Fibroblast of villous mesenchyme (primary cell): ENCODE measurements at regions not wholly inside any gene's neighbourhood (a gene's known extent, or its start where the extent isn't known, plus 50 kb on each side); places are given as distances from the start of the nearest gene placed in this dataset.
"Not testable (repeated sequence)": the region's sequence is repeated elsewhere in the genome, so short reads cannot be mapped to it uniquely, and the experiment has no call there.

ENCODE experiments used
- DNase-seq: peaks from one replicate; pipeline ENCODE4 v3.0.0-alpha.2; 2010; ENCODE audit warnings: low read depth
- H3K4me3 ChIP-seq: 2 replicates; pipeline ENCODE4 v1.5.1; 2011; ENCODE audit warnings: low read depth, mild to moderate bottlenecking, low read length
- CTCF ChIP-seq: IDR thresholded peaks from 2 replicates; pipeline ENCODE4 v1.5.1; 2012; ENCODE audit warnings: low read depth, mild to moderate bottlenecking, low read length; ENCODE audit not compliant: insufficient read depth

DNA sequence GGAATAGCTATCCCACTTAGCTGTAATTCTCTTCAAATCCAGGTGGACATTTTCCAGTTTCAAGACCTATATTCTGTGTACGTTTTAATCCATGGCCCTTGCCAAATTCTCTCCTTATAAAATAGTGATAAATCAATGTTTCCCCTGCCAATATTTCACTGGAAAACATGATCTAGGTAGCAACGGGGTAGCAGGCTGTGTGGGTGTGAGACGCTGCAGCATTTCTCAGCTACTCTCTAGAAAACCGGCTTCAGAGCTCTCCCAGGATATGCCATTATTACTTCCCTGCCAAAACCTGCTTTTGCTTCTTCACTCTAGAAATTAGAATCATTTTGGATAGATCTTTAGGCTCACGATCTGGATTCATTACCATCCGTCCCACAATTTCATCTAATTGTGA is 82.1 kb upstream of the SIPA1L2 start:
- TF ChIP-seq CTCF = no peak
- DNase-seq = no peak
- H3K4me3 ChIP-seq = no peak overlapping the region

- no peak for TF ChIP-seq CTCF
- no peak overlapping the region for H3K4me3 ChIP-seq
- DNase-seq = no peak
Observed at GRCh38 chr1:232713785-232714184, 83.9 kb upstream of the SIPA1L2 start.

DNA sequence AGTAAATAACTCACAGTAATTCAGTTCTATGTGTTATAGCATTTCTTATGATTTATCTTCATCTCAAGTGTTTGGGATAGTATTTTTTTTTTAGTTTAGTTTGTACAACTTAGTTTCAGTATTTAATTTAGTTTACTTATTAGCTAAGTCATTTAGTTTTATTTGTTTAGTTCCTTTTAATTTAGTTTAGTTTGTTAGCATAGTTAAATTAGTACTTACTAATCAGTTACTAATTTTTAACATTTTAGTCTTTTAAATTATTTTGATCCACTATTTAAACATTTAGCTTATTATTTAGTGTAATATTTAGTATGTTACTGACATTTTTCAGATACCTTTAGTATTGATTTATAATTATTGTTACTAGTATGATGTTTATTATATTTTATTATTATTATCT is 85.2 kb upstream of the SIPA1L2 start:
- no peak for DNase-seq
- H3K4me3 ChIP-seq = no peak overlapping the region
- TF ChIP-seq CTCF = no peak

DNA sequence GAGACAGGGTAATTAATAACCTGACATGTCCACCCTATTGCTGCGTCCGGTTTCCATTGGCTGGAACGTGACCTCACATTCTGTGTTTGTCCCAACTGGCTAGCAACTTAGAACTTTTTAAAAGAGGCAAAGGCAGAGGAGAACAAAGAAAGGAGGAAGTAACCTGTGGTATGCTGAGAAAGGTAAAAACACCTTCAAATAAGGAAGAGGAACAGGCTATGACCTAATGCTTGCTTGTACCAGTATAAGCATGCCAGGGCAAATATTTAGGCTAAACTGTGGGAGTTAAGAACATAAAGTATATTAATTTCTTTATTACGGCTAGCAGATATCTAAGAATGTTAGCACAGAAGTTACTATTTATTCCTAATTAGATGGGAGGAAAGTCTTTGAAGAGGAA is 87.3 kb upstream of the MAP10 start:
- not testable (repeated sequence) for DNase-seq

DNA sequence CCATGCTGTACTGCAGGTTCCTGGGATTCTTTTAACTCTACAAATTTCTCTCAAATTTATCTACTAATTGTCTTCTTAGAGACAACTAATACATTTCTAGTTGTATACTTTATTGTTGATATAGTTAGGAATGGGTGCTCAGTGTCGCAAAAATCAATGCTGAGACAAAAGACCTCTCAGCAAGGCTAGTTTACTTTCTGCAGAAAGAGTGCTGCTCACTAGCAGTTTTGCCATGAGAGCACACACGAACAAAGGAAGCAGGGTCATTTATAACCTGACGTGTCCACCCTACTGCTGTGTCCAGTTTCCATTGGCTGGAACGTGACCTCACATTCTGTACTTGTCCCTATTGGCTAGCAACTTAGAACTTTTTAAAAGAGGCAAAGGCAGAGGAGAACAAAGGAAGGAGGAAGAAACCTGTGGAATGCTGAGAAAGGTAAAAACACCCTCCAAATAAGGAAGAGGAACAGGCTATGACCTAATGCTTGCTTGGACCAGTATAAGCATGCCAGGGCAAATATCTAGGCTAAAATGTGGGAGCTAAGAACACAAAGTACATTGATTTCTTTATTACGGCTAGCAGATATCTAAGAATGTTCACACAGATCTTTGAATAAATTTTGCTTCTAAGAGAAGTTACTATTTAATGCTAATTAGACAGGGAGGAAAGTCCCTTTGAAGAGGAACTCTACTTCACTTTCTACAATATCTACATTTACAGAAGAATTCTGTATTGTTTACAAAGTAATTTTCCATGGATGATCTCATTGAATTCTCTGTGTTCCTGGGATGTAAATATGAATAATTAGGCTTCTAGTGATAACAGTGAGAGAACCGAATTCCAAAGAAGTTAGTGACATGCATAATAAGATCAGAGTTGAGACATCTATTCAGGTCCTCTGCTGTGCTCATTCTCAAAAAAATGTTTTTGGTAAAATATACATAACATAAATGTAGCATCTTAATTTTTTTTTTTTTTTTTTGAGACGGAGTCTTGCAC is 86.0 kb upstream of the MAP10 start:
- DNase-seq = no peak
- no peak for TF ChIP-seq CTCF
- no peak overlapping the region for H3K4me3 ChIP-seq

More for the DNA sequence above, 87.3 kb upstream of the MAP10 start:
- not testable (repeated sequence) for H3K4me3 ChIP-seq

DNA sequence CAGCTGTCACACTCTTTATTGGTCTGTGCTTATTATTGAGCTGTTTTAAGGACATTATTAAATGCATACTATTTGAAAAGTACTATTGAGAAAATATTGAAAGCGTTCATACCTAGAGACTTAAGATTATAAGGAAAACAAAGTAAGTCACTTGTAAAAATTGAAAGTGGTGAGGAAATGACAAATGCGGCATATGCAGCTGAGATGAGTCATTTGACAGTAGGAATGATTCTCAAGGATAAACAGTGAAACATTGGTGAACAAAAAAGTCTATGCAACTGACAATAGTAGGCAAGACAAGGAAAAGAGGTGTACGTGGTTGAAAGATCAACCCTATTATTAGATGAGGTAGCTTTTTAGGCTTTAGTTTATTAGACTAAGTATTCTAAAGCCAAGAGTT is 82.6 kb upstream of the MAP10 start:
- no peak for TF ChIP-seq CTCF
- H3K4me3 ChIP-seq = no peak overlapping the region
- no peak for DNase-seq

DNA sequence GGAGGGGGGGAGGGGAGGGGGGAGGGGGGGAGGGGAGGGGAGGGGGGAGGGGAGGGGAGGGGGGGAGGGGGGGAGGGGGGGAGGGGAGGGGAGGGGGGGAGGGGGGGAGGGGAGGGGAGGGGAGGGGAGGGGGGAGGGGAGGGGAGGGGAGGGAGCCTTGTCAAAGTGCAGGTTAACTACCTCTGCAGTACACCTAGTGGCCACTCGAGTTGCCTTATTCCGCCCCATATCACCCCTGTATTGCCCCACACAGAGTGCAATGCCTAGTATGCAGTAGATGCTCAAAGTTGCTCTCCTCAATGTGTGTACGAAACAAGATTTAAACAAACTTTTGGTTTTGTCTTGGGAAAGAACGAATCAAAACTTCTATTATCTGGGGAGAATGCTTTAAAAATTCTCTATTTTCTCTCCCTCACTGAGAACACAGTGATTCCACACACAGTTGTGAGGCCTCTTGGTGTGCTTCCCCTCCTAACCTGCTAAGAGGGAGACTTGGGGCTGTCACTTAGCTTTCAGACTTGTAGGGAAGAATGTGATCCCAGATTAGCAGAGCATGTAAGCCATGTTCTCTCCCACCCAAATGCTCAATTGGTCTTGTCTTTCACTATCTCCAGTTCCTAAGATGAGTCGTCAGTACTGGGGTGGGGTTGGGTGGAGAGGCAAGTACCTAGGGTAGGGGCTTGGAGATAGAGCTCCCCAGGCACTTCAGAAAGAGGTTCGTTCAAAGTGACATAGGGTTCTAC is 79.7 kb upstream of the MAP10 start:
- no peak overlapping the region for H3K4me3 ChIP-seq
- no peak for TF ChIP-seq CTCF
- no peak for DNase-seq
